ENCODE measurements at regions not wholly inside any gene's neighbourhood (a gene's known extent, or its start where the extent isn't known, plus 50 kb on each side); places are given as distances from the start of the nearest gene placed in this dataset.

DNA sequence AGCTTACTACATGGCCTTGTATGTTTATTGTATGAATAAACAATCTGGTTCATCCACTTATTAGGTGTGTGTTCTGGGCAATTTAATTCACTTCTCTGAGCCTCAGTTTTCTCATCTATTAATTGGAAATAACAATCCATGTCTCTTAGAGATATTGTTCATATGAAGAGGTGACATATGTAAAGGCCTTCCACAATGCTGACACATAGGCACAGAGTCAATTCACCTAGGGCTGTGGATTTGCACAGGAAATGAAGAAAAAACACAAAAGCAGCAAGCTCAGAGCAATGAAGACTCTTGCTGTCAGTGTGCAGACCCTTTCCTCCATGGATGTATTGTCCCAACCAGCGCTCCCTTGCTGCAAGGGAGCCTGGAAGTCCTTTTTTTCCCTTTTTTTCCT is 195.2 kb upstream of the CAMK1G start:
- no peak overlapping the region for H3K4me3 ChIP-seq (ENCODE audit: control insufficient read depth, low read depth, low read length)
- TF ChIP-seq, protein P1, sequence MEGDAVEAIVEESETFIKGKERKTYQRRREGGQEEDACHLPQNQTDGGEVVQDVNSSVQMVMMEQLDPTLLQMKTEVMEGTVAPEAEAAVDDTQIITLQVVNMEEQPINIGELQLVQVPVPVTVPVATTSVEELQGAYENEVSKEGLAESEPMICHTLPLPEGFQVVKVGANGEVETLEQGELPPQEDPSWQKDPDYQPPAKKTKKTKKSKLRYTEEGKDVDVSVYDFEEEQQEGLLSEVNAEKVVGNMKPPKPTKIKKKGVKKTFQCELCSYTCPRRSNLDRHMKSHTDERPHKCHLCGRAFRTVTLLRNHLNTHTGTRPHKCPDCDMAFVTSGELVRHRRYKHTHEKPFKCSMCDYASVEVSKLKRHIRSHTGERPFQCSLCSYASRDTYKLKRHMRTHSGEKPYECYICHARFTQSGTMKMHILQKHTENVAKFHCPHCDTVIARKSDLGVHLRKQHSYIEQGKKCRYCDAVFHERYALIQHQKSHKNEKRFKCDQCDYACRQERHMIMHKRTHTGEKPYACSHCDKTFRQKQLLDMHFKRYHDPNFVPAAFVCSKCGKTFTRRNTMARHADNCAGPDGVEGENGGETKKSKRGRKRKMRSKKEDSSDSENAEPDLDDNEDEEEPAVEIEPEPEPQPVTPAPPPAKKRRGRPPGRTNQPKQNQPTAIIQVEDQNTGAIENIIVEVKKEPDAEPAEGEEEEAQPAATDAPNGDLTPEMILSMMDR (IDR thresholded peaks at IDR 0.05; ENCODE audit: control insufficient read depth, insufficient read depth, low read depth, low read length, missing control alignments) = no peak
- no peak for DNase-seq (ENCODE audit: low read depth)

DNA sequence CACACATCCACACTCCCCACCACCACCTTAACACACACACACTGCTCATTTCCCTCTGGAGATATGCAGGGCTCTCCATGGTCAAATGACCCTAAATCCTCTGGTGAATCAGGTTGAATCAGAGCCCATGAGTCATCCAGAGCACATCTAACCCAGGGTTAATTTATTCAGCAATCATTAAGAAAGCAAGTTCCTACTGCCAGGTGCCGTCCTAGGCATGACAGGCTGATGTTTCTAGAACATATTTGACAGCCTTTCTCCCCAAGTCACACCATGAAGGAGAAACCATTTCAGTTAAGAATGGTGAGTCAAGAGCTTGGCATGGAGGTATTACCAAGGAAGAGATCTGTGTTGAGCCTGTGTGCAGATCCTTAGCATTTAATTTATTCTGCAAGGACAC is 194.3 kb upstream of the CAMK1G start:
- TF ChIP-seq, protein P1 (IDR thresholded peaks at IDR 0.05; ENCODE audit: control insufficient read depth, insufficient read depth, low read depth, low read length, missing control alignments) = no peak
- DNase-seq (ENCODE audit: low read depth) = no peak

DNA sequence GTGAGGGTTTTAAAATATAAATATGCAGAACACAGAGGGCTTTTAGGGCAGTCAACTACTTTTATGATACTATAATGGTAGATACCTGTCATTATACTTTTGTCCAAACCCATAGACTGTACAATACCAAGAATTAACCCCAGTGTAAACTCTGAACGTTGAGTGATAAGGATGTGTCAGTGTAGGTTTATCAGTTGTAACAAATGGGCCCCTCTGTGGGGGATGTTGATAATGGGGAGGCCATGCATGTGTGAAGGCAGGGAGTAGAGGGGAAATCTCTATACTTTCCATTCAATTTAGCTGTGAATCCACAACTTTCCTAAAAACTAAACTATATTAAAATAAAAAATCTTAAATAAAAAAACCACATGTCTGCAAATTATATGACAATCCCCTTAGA is 193.5 kb upstream of the CAMK1G start:
- no peak for DNase-seq (ENCODE audit: low read depth)
- no peak overlapping the region for H3K4me3 ChIP-seq (ENCODE audit: control insufficient read depth, low read depth, low read length)
- TF ChIP-seq, protein P1 (IDR thresholded peaks at IDR 0.05; ENCODE audit: control insufficient read depth, insufficient read depth, low read depth, low read length, missing control alignments) = no peak

More for the DNA sequence above, 194.3 kb upstream of the CAMK1G start:
- no peak overlapping the region for H3K4me3 ChIP-seq (ENCODE audit: control insufficient read depth, low read depth, low read length)

DNA sequence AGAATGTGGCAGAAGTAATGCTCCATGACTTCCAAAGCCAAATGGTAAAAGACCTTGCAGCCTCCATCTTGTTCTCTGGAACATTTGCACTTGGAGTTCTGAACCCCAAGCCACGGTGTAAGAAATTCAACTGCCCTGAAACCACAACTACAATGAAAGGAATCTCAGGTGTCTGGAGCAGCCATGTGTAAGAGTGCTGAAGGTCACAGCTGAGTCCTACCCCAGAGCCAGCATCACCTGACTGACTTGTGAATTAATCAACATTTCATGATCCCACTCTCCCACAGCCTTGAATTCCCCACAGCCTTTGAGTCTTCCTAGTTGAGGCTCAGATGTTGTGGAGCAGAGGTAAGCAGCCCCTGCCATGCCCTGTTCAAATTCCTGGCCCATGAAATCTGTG is 192.8 kb upstream of the CAMK1G start:
- TF ChIP-seq, protein P1 (IDR thresholded peaks at IDR 0.05; ENCODE audit: control insufficient read depth, insufficient read depth, low read depth, low read length, missing control alignments) = no peak
- DNase-seq (ENCODE audit: low read depth) = no peak
- H3K4me3 ChIP-seq (ENCODE audit: control insufficient read depth, low read depth, low read length) = no peak overlapping the region

DNA sequence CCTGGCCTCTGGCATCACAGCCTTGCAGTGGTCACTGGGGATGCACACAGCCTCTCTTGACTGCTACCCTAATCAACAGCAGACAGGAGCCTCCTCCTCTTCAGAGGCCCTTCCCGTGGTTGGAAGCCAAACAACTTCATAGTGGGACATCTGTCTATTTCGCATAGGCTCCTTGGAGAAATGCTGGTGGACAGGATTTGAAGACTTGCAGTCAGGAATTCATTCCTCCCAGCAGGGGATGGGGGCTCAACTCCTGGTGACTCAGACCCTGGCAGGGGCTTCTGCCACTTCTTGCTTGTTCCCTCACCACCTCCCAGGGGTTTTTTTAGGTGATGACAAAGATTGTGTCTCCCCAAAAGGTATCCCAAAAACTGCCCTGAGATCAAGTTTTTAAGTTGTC is 191.7 kb upstream of the CAMK1G start:
- H3K4me3 ChIP-seq (ENCODE audit: control insufficient read depth, low read depth, low read length) = no peak overlapping the region
- TF ChIP-seq, protein P1 (IDR thresholded peaks at IDR 0.05; ENCODE audit: control insufficient read depth, insufficient read depth, low read depth, low read length, missing control alignments) = no peak
- DNase-seq (ENCODE audit: low read depth) = no peak

DNA sequence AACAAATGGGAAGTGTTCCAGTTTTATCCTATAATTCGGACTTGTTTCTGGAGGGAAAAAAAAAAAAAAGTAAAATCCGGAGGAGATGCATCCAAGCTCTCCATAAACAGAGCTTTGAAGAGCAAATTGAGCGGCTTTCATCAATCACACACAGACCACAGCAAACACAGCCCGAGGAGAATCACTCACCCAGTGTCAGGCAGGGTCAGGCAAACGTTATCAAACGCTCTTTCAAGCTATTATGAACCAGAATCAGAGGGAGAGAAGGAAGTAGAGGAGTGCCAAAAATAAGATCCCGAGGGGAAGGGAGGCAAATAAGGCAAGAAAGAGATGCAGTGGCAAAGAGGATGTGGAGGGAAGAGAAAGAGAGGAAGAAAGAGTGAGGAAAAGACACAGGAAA is 188.3 kb upstream of the CAMK1G start:
- no peak overlapping the region for H3K4me3 ChIP-seq (ENCODE audit: control insufficient read depth, low read depth, low read length)
- TF ChIP-seq, protein P1 (IDR thresholded peaks at IDR 0.05; ENCODE audit: control insufficient read depth, insufficient read depth, low read depth, low read length, missing control alignments) = no peak
- no peak for DNase-seq (ENCODE audit: low read depth)

DNA sequence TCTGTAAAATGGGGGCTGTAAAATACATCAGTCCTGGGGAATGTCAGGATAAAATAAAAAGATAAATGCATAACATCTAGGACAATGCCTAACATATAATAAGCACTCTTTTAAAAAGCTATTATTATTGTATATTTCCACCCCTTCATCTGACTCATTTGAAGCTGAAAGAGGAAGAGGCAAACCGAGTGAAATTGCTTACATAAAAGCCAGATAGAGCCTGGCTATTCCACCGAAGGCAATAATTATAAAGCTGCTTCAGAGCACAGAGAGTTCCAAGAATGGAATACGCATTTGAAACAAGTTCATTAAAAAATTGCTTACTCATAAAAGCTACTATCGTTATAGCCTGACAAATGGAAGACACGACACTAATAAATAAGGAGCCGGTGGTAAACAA is 186.1 kb upstream of the CAMK1G start:
- TF ChIP-seq, protein P1 (IDR thresholded peaks at IDR 0.05; ENCODE audit: control insufficient read depth, insufficient read depth, low read depth, low read length, missing control alignments) = no peak
- no peak for DNase-seq (ENCODE audit: low read depth)
- H3K4me3 ChIP-seq (ENCODE audit: control insufficient read depth, low read depth, low read length) = no peak overlapping the region

All from AG09309 (cell line).